Panc1 (cell line): ENCODE measurements at regions not wholly inside any gene's neighbourhood (a gene's known extent, or its start where the extent isn't known, plus 50 kb on each side); places are given as distances from the start of the nearest gene placed in this dataset.

ENCODE experiments used
- ATAC-seq: fragments of 200-7000 bp; cut with Tn5 transposase; 2 replicates; pipeline ENCODE4 v1.9.1; 2020; ENCODE audit warnings: mild to moderate bottlenecking, moderate library complexity
- BruUV-seq: library from RNA; stranded (reverse); fragments of 400-500 nt; replicated peaks from 2 replicates; lab custom pipeline; 2021; lab: Mats Ljungman, UMichigan
- CTCF ChIA-PET: fragments of 300-600 bp; sonication (Branson Sonifier 250); formaldehyde crosslinking; loops from one replicate; lab custom pipeline; 2022; ENCODE audit warnings: antibody characterized with exemption; lab: Charles Lee
- POLR2A ChIA-PET: fragments of 300-600 bp; sonication (Branson Sonifier 250); formaldehyde crosslinking; loops from one replicate; lab custom pipeline; 2022; ENCODE audit warnings: antibody characterized with exemption; lab: Charles Lee
- DNase-seq: peaks from one replicate; pipeline ENCODE4 v3.0.0-alpha.2; 2010; ENCODE audit warnings: low read depth, low spot score
- H3K27ac ChIP-seq: 2 replicates; pipeline ENCODE4 v1.5.1; 2011; ENCODE audit warnings: mild to moderate bottlenecking, low read length, inconsistent platforms
- H3K27me3 ChIP-seq: fragments of 200-500 bp; sonication (Bioruptor generic); 2 replicates; pipeline ENCODE4 v1.6.0; 2014; ENCODE audit warnings: low read length, inconsistent platforms; ENCODE audit not compliant: control insufficient read depth, insufficient read depth
- H3K36me3 ChIP-seq: fragments of 200-500 bp; sonication (Bioruptor generic); 2 replicates; pipeline ENCODE4 v1.5.1; 2014; ENCODE audit warnings: inconsistent platforms, mild to moderate bottlenecking, low read length, moderate library complexity; ENCODE audit not compliant: control insufficient read depth, insufficient read depth
- H3K4me1 ChIP-seq: 2 replicates; pipeline ENCODE4 v1.5.1; 2011; ENCODE audit warnings: inconsistent platforms, mild to moderate bottlenecking, low read length, moderate library complexity; ENCODE audit not compliant: control insufficient read depth, insufficient read depth
- H3K4me3 ChIP-seq, 2 experiments: 2 replicates each; pipeline ENCODE4 v1.5.1; 2011 to 2012; ENCODE audit warnings: low read depth in 2 of 2, low read length in 2 of 2, mild to moderate bottlenecking in 2 of 2, inconsistent platforms in 1 of 2, moderate library complexity in 1 of 2
- H3K9me3 ChIP-seq: fragments of 200-500 bp; sonication (Bioruptor generic); 2 replicates; pipeline ENCODE4 v1.5.1; 2014; ENCODE audit warnings: low read depth, mild to moderate bottlenecking, inconsistent platforms, low read length, moderate library complexity; ENCODE audit not compliant: control insufficient read depth, insufficient read depth
- CTCF ChIP-seq: fragments of 450-650 bp; IDR thresholded peaks from 2 replicates; pipeline ENCODE4 v1.5.1; 2017; ENCODE audit warnings: mild to moderate bottlenecking
- POLR2AphosphoS5 ChIP-seq: IDR thresholded peaks from 2 replicates; pipeline ENCODE4 v1.6.1; 2012; ENCODE audit warnings: mild to moderate bottlenecking, low read depth, low read length, moderate library complexity
- REST ChIP-seq, 2 experiments: IDR thresholded peaks; 2 replicates each; pipeline ENCODE4 v1.6.1; 2011 to 2012; ENCODE audit warnings: low read depth in 2 of 2, control low read depth in 1 of 2, low read length in 1 of 2, mild to moderate bottlenecking in 1 of 2, moderate library complexity in 1 of 2; ENCODE audit not compliant: insufficient read depth in 1 of 2
- SIN3A ChIP-seq: IDR thresholded peaks from 2 replicates; pipeline ENCODE4 v1.6.1; 2012; ENCODE audit warnings: low read depth, mild to moderate bottlenecking, low read length, moderate library complexity, borderline replicate concordance; ENCODE audit not compliant: insufficient read depth
- TCF7L2 ChIP-seq: IDR thresholded peaks from 2 replicates; pipeline ENCODE4 v1.6.1; 2011; ENCODE audit warnings: mild to moderate bottlenecking, low read depth, low read length, inconsistent platforms
- in situ Hi-C: cut with HindIII; loops from 2 replicates; pipeline ENCODE4 v1.10.0; 2016; ENCODE audit warnings: low sequenced_read_pairs, low pct_unique_long_range_greater_than_20kb
- intact Hi-C: fragments of 100-400 bp; cut with micrococcal nuclease; formaldehyde crosslinking; loops from one replicate; pipeline ENCODE4 v1.10.0; 2022; ENCODE audit not compliant: unreplicated experiment

- DNase-seq (no peak), ATAC-seq (no peak)
- ChIA-PET CTCF (no interaction called here), POLR2A (no interaction called here)
- Histone ChIP-seq H3K27ac (no peak overlapping the region), H3K9me3 (no peaks in the 10 kb centered on the region), H3K4me3 (no peak overlapping the region), H3K27me3 (no peaks in the 10 kb centered on the region), H3K4me1 (no peaks in the 10 kb centered on the region; the same call in 1 of the 2 replicates), H3K36me3 (no peaks in the 10 kb centered on the region)
- in situ Hi-C loops (no loop called here), intact Hi-C loops (no loop called here)
- no TSS peak for BruUV-seq
- TF ChIP-seq SIN3A (no peak), POLR2AphosphoS5 (no peak), CTCF (no peak), REST (IDR thresholded peaks at IDR 0.05; ENCODE audit: insufficient read depth in 1 of 2, low read depth in 2 of 2, low read length in 1 of 2) (no peak), TCF7L2 (no peak)
Measured at GRCh38 chr10:132482090-132482800, 55.3 kb upstream of the INPP5A start.

GRCh38 chr10:132483394-132483793, 54.2 kb upstream of the INPP5A start:
- Histone ChIP-seq H3K36me3 (no peaks in the 10 kb centered on the region), H3K27me3 (no peaks in the 10 kb centered on the region), H3K27ac (no peak overlapping the region), H3K4me1 (no peaks in the 10 kb centered on the region; the same call in 1 of the 2 replicates), H3K9me3 (no peaks in the 10 kb centered on the region), H3K4me3 (no peak overlapping the region)
- CTCF ChIA-PET = no interaction called here
- in situ Hi-C loops = no loop called here
- DNase-seq = no peak
- TF ChIP-seq SIN3A (no peak), CTCF (no peak), POLR2AphosphoS5 (no peak), TCF7L2 (no peak), REST (IDR thresholded peaks at IDR 0.05; ENCODE audit: insufficient read depth in 1 of 2, low read depth in 2 of 2, low read length in 1 of 2) (no peak)
- ATAC-seq = no peak
- BruUV-seq = no TSS peak
- POLR2A ChIA-PET = interaction anchor here (0.9 kb wide), 1 partner anchor 13 kb away, joined by 3 read pairs; no protein-coding TSS in a partner anchor
- intact Hi-C loops = no loop called here
